Endothelial cell of umbilical vein (primary cell): ENCODE measurements at regions not wholly inside any gene's neighbourhood (a gene's known extent, or its start where the extent isn't known, plus 50 kb on each side); places are given as distances from the start of the nearest gene placed in this dataset.

Experiments
- BruUV-seq: library from RNA; stranded (reverse); fragments of 400-500 nt; replicated peaks from 2 replicates; lab custom pipeline; 2021; lab: Mats Ljungman, UMichigan
- CTCF ChIA-PET: fragments of 300-600, 350-600 bp; sonication (Branson Sonifier 250); formaldehyde crosslinking; loops from one replicate; lab custom pipeline; 2021; ENCODE audit warnings: antibody characterized with exemption, inconsistent platforms; lab: Charles Lee
- POLR2A ChIA-PET: fragments of 300-600, 350-600 bp; sonication (Branson Sonifier 250); formaldehyde crosslinking; loops from one replicate; lab custom pipeline; 2021; ENCODE audit warnings: antibody characterized with exemption, inconsistent platforms; lab: Charles Lee
- DNase-seq: peaks from one replicate; pipeline ENCODE4 v3.0.0-alpha.2; 2011; ENCODE audit warnings: low read depth, low spot score
- FAIRE-seq: peaks from 2 replicates; lab custom pipeline; 2011; peaks lifted over from hg19 to GRCh38; lab: Jason Lieb, UNC
- H2AFZ ChIP-seq: 2 replicates; pipeline ENCODE4 v1.6.0; 2012; ENCODE audit warnings: low read depth, low read length, control low read depth, inconsistent platforms
- H3K27ac ChIP-seq: 2 replicates; pipeline ENCODE4 v1.5.1; 2011; ENCODE audit warnings: low read depth, mild to moderate bottlenecking, control low read depth, low read length, moderate library complexity; ENCODE audit not compliant: insufficient read depth
- H3K27me3 ChIP-seq, 2 experiments: 2 replicates each; pipeline versions ENCODE4 v1.6.0 to v1.6.1; 2011; ENCODE audit warnings: low read length in 2 of 2, mixed read lengths in 1 of 2; ENCODE audit not compliant: control insufficient read depth in 2 of 2, insufficient read depth in 2 of 2
- H3K36me3 ChIP-seq, 2 experiments: 2 replicates in 1 of 2; 3 replicates in 1 of 2; pipeline ENCODE4 v1.5.1; 2011; ENCODE audit warnings: low read length in 2 of 2, mild to moderate bottlenecking in 1 of 2, moderate library complexity in 1 of 2; ENCODE audit not compliant: control insufficient read depth in 2 of 2, insufficient read depth in 2 of 2; ENCODE audit errors: extremely low read depth in 1 of 2
- H3K4me1 ChIP-seq: 3 replicates; pipeline ENCODE4 v1.5.1; 2011; ENCODE audit warnings: mild to moderate bottlenecking, low read length; ENCODE audit not compliant: control insufficient read depth, insufficient read depth; ENCODE audit errors: extremely low read depth
- H3K4me2 ChIP-seq: 2 replicates; pipeline ENCODE4 v1.6.1; 2011; ENCODE audit warnings: low read length, control low read depth, mixed read lengths; ENCODE audit not compliant: insufficient read depth
- H3K4me3 ChIP-seq, 3 experiments: fragments of 200-600 bp in 1 of 3; sonication (generic), shearing (Covaris generic) in 1 of 3; replicated peaks in 1 of 3; 2 replicates each; pipeline ENCODE4 v1.5.1; 2011 to 2016; ENCODE audit warnings: control low read depth in 3 of 3, low read length in 3 of 3, mild to moderate bottlenecking in 2 of 3, inconsistent platforms in 1 of 3, low read depth in 1 of 3, moderate library complexity in 1 of 3; ENCODE audit not compliant: insufficient read depth in 1 of 3
- H3K79me2 ChIP-seq: 2 replicates; pipeline ENCODE4 v1.6.0; 2012; ENCODE audit warnings: low read length, inconsistent platforms; ENCODE audit not compliant: control insufficient read depth, insufficient read depth
- H3K9ac ChIP-seq: replicated peaks from 2 replicates; pipeline ENCODE3; 2011; ENCODE audit warnings: low read length, control low read depth; ENCODE audit not compliant: insufficient read depth; ENCODE audit errors: extremely low read depth
- H3K9me1 ChIP-seq: replicated peaks from 3 replicates; pipeline ENCODE4 v1.6.0; 2011; ENCODE audit warnings: mild to moderate bottlenecking, low read length; ENCODE audit not compliant: control insufficient read depth, insufficient read depth; ENCODE audit errors: extremely low read depth
- H3K9me3 ChIP-seq: replicated peaks from 2 replicates; pipeline ENCODE4 v1.5.1; 2012; ENCODE audit warnings: low read length, inconsistent platforms; ENCODE audit not compliant: control insufficient read depth, insufficient read depth
- H4K20me1 ChIP-seq: replicated peaks from 2 replicates; pipeline ENCODE3; 2011; ENCODE audit warnings: mild to moderate bottlenecking, low read length; ENCODE audit not compliant: control insufficient read depth, insufficient read depth; ENCODE audit errors: extremely low read depth
- CTCF ChIP-seq, 2 donors: IDR thresholded peaks; 1 replicate in 1 of 2; 2 replicates in 1 of 2; pipeline ENCODE4 v1.5.1; 2011; ENCODE audit warnings: low read length in 2 of 2, mild to moderate bottlenecking in 2 of 2, moderate library complexity in 2 of 2, control low read depth in 1 of 2, inconsistent platforms in 1 of 2, low read depth in 1 of 2; ENCODE audit not compliant: insufficient read depth in 1 of 2; ENCODE audit errors: extremely low read depth in 1 of 2
- EZH2 ChIP-seq: IDR thresholded peaks from 2 replicates; pipeline ENCODE4 v1.6.1; 2012; ENCODE audit warnings: borderline replicate concordance, low read depth, mild to moderate bottlenecking, moderate library complexity, low read length, inconsistent platforms; ENCODE audit not compliant: severe bottlenecking
- FOS ChIP-seq: IDR thresholded peaks from 2 replicates; pipeline ENCODE4 v1.6.1; 2011; ENCODE audit warnings: mild to moderate bottlenecking, low read length, moderate library complexity, borderline replicate concordance; ENCODE audit not compliant: insufficient read depth
- GATA2 ChIP-seq: IDR thresholded peaks from 2 replicates; pipeline ENCODE4 v1.7.0; 2011; ENCODE audit warnings: low read depth, mild to moderate bottlenecking, moderate library complexity, mixed read lengths, low read length; ENCODE audit not compliant: insufficient read length, insufficient read depth
- JUN ChIP-seq: IDR thresholded peaks from 2 replicates; pipeline ENCODE4 v1.6.1; 2011; ENCODE audit warnings: borderline replicate concordance, low read depth; ENCODE audit not compliant: insufficient read length, insufficient read depth
- MAX ChIP-seq: IDR thresholded peaks from 2 replicates; pipeline ENCODE4 v1.6.1; 2011; ENCODE audit not compliant: insufficient read depth, insufficient read length
- MYC ChIP-seq: IDR thresholded peaks from one replicate; pipeline ENCODE4 v1.6.1; 2011; ENCODE audit warnings: mild to moderate bottlenecking, low read depth, low read length
- POLR2A ChIP-seq: IDR thresholded peaks from 2 replicates; pipeline ENCODE4 v1.6.1; 2012; ENCODE audit warnings: low read depth, mild to moderate bottlenecking, control low read depth, low read length
- POLR2AphosphoS5 ChIP-seq: IDR thresholded peaks from 2 replicates; pipeline ENCODE4 v1.6.1; 2012; ENCODE audit warnings: low read depth, mild to moderate bottlenecking, control low read depth, low read length, moderate library complexity; ENCODE audit not compliant: insufficient read depth
- dilution Hi-C: fragments of 300-500 bp; cut with MboI; formaldehyde crosslinking; loops from one replicate; pipeline ENCODE4 v1.15.0; 2019; ENCODE audit warnings: low sequenced_read_pairs; ENCODE audit not compliant: extremely low pct_ligation_motif_present
- intact Hi-C: fragments of 100-400 bp; cut with micrococcal nuclease; formaldehyde crosslinking; loops from one replicate; pipeline ENCODE4 v1.10.0; 2022

- Histone ChIP-seq H3K27ac (no peak overlapping the region), H3K9ac (no peak overlapping the region), H2AFZ (no peak overlapping the region), H3K27me3 (no peaks in the 10 kb centered on the region), H3K4me3 (no peak overlapping the region), H3K9me1 (no peaks in the 10 kb centered on the region), H3K4me2 (no peak overlapping the region), H3K79me2 (no peaks in the 10 kb centered on the region), H3K9me3 (peaks cover 2% of the 10 kb centered on the region), H3K4me1 (no peaks in the 10 kb centered on the region), H3K36me3 (no peaks in the 10 kb centered on the region), H4K20me1 (no peaks in the 10 kb centered on the region)
- CTCF ChIA-PET = no interaction called here
- dilution Hi-C loops = no loop called here
- POLR2A ChIA-PET = no interaction called here
- TF ChIP-seq JUN (no peak), CTCF (IDR thresholded peaks at IDR 0.05; ENCODE audit: extremely low read depth in 1 of 2, insufficient read depth in 1 of 2, low read depth in 1 of 2, low read length in 2 of 2) (no peak), POLR2AphosphoS5 (no peak), MYC (no peak), FOS (no peak), MAX (no peak), GATA2 (no peak), EZH2 (no peak), POLR2A (no peak)
- BruUV-seq = no TSS peak
- intact Hi-C loops = no loop called here
- DNase-seq = no peak
- no peak for FAIRE-seq
Observed at GRCh38 chr19:30095171-30095570, 153.1 kb downstream of the URI1 start.
